HG03354 (cell line): ENCODE measurements at regions not wholly inside any gene's neighbourhood (a gene's known extent, or its start where the extent isn't known, plus 50 kb on each side); places are given as distances from the start of the nearest gene placed in this dataset.
"Not testable (repeated sequence)": the region's sequence is repeated elsewhere in the genome, so short reads cannot be mapped to it uniquely, and the experiment has no call there.

ENCODE experiments used
- ATAC-seq: cut with Tn5 transposase; IDR thresholded peaks from one replicate; pipeline ENCODE4 v1.9.1; 2021; ENCODE audit warnings: mild to moderate bottlenecking; ENCODE audit not compliant: unreplicated experiment, poor library complexity, severe bottlenecking

GRCh38 chr3:70531063-70531657 lies 218.7 kb upstream of the MDFIC2 start:
- no peak for ATAC-seq

GRCh38 chr3:70530626-70531025 lies 218.2 kb upstream of the MDFIC2 start:
- ATAC-seq: no peak

- no peak for ATAC-seq
Measured at GRCh38 chr3:70527026-70527425, 214.6 kb upstream of the MDFIC2 start.

- no peak for ATAC-seq
Measured at GRCh38 chr3:70519913-70520659, 207.6 kb upstream of the MDFIC2 start.

- no peak for ATAC-seq
Measured at GRCh38 chr3:70519026-70519425, 206.6 kb upstream of the MDFIC2 start.

- ATAC-seq: no peak
Measured at GRCh38 chr3:70518356-70518755, 205.9 kb upstream of the MDFIC2 start.

- ATAC-seq: no peak
Measured at GRCh38 chr3:70517124-70517890, 204.9 kb upstream of the MDFIC2 start.

- ATAC-seq: no peak
Measured at GRCh38 chr3:70516076-70516475, 203.6 kb upstream of the MDFIC2 start.

GRCh38 chr3:70507486-70507885 lies 195.0 kb upstream of the MDFIC2 start:
- ATAC-seq: no peak

GRCh38 chr3:70506775-70507174 lies 194.3 kb upstream of the MDFIC2 start:
- no peak for ATAC-seq

GRCh38 chr3:70501561-70501960 lies 189.1 kb upstream of the MDFIC2 start:
- no peak for ATAC-seq

GRCh38 chr3:70488816-70489215 lies 176.4 kb upstream of the MDFIC2 start:
- ATAC-seq: no peak

- ATAC-seq: no peak
Measured at GRCh38 chr3:70488131-70488530, 175.7 kb upstream of the MDFIC2 start.

GRCh38 chr3:70486414-70487017 lies 174.1 kb upstream of the MDFIC2 start:
- ATAC-seq: no peak

GRCh38 chr3:70476174-70476573 lies 163.7 kb upstream of the MDFIC2 start:
- no peak for ATAC-seq

GRCh38 chr3:70471464-70472342 lies 159.3 kb upstream of the MDFIC2 start:
- ATAC-seq: no peak

- no peak for ATAC-seq
Measured at GRCh38 chr3:70466096-70466495, 153.7 kb upstream of the MDFIC2 start.

- ATAC-seq: no peak
Measured at GRCh38 chr3:70464876-70465275, 152.4 kb upstream of the MDFIC2 start.

- ATAC-seq: no peak
Measured at GRCh38 chr3:70464465-70464864, 152.0 kb upstream of the MDFIC2 start.

- not testable (repeated sequence) for ATAC-seq
Measured at GRCh38 chr3:70450220-70450619, 137.8 kb upstream of the MDFIC2 start.
